Fibroblast of peridontal ligament (primary cell): ENCODE measurements at regions not wholly inside any gene's neighbourhood (a gene's known extent, or its start where the extent isn't known, plus 50 kb on each side); places are given as distances from the start of the nearest gene placed in this dataset.

Experiments used
- DNase-seq: peaks from one replicate; pipeline ENCODE4 v3.0.0-alpha.2; 2010; ENCODE audit errors: extremely low read depth

DNA sequence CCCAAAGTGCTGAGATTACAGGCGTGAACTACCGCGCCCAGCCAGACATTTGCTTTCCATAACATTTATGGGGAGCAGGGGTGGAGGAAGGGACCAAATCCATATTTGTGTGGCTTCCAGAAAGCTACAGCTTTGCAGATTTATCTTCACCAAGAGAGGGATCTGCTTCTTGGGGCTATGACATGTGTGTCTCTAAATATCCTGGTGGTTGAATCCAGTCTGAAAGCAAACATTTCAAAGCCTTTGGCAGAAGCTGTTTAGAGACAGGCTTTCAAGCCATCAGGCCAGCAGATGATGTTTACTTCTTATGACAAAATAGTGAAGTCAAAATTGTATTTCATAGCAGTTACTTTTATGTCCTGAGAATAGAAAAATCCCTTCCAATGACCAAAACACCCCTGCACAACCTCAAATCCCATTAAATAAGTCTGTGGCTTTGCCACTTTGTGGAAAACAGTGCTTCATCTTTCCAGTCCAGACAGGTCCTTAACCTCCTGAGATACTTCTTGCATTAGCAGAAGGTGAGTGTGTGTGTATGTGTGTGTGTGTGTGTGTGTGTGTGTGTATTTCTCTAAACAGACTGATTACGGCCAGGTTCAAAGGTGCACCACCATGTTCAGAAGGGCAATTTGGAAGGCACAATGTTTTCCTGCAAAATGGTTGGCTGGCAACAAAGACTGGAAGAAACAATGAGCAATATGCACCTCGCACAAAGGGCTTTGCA lies 191.4 kb upstream of the LRIG1 start:
- DNase-seq: no peak

DNA sequence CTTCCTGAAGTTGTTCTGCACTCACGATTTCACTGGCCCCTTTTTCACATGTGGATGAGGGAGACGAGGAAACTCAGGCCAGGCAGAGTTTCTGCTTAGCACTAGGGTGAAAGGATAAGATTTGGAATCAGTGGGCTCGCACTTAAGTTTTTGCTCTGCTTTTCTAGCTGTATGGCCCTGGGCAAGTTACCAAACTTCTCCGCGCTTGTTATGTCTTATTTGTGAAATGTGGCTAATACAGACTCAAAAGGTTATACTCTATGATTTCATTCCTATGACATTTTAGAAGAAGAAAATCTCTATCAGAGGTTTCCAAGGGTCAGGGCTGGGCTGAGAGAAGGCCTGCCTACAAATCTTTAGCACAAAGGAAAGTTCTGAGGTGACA lies 191.9 kb upstream of the LRIG1 start:
- DNase-seq: no peak

DNA sequence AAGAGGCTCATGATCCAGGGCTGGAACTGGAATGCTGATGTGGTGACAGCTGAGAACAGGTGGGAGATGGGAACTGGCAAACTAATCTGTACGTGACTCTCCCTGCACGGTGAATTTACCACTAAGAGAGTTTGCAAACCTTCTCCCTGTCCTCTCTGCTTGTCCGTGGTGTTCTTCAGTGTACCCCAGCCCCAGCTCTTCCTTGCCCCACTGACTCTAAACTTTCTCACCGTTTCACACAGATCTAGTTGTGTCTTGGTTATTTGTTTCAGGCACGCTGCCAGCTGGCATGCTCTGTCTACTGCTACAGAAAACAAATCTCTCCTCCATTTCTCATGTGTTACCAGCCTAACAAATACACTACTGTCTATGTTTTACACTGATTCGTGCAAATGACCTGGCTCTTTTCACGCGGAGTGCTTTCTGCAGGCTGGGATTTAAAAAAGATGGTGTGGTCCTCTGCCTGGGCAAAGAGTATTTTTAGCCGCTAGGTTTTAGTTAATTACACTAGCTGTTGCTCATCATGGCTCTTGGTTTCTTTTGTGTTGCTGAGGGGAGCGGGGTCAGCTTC lies 192.7 kb upstream of the LRIG1 start:
- DNase-seq: peak; percentile 44

DNA sequence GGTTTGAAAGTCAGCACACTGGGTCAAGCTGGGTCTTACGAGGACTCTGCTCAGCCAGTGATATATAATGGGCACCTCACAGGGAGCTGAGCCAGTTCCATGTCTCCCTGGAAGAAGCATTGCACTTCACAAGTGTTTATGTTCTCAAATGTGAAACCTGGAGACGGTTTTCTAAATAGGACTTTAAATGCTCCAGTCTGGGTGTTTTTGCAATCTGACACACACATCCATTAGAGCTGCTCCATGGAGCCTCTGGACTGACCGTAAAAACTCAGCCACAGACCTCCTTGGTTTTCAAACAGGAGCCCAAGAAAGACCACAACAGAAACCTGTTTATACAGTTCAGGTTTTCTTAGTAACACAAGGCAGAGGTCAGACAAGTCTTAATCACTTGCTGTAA lies 201.3 kb upstream of the LRIG1 start:
- DNase-seq: no peak

DNA sequence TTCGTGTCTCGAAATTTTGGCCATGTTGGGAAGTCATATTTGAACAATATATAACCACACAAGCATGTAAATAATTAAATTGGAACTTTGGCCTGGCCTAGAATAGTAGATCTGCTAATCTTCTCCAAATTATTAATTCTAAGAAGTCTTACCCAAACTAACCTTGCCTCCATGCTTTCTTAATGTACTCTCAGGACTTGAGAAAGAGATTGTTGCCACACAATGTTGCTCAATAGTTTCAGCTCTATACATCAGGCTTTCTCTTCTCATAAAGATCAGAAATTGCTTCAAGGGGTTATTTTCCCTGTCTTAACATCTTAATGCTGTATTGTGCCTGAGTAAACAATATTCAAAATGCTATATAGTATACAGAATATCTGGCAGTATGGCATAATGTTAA lies 202.7 kb upstream of the LRIG1 start:
- no peak for DNase-seq

DNA sequence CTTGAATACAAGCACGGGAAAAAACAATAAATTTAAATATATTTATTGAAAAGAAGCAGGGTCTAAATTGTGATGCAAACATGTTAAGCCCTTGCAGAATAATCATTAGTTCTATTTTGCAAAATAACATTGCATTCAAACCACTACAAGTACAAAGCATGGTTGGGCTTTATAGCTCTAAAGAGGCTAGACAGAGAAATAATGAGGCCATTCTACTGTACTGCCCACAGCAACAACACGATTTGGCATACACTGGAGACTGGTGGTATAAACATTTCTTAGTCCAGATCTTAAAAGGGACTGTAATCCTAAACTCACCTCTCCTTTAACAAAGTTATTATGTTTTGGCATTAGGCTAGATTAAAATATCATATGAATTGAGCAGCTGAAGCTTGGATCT lies 204.3 kb upstream of the LRIG1 start:
- no peak for DNase-seq

DNA sequence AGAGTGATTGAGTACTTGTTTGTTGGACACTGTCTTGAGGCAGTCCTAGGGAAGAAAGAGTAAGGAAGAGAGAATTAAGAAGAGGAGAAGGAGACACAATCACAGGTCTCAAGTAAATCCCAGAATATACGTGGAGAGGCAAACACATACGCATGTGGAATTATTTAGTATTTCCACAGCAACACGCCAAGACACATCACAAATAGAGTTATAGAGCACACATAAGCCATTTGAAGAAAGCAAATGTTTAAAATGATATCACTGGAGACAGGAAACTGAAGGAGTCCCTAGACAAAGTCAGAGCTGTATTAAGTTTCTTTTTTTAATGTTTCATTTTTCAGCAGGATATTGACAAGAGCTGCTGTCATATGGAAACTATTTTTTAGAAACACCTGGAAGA lies 206.1 kb upstream of the LRIG1 start:
- DNase-seq: no peak

DNA sequence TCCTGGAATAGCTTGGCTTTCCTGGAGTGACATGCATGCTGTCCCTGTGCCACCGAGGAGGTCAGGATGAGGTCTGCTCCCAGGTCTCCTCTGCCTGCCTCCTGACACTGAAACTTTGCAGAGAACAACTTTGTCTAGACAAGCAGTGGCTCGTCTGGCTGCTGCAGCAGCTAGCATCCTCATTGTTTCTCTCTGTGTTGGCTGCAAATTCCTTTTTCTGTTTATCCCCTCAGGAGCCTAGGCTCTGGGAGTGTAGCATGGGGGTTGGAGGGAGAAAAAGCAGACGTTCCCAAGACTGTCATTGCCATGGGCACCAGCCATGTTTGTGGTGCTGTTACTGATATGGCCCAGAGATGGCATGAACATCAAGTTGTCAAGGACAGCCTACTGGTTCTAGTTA lies 208.7 kb upstream of the LRIG1 start:
- no peak for DNase-seq

DNA sequence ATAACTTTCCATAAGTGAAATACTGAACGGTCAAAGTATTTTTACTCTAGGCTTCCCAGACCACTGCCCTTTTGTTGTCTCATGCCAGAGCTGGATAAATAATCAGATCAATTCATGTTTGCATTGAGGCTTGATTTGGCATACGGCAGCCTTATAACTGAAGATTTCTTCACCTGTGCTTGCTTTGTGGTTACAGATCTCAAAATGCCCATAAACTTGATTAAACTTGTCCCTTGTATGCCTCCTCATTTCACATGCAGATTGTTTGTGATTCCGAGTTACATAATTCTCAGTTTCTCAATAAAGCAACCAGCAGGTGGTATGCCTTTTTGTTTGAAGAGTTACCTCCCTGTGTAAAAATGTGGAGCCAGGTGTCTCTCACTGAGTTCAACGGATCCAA lies 211.4 kb upstream of the LRIG1 start:
- DNase-seq: no peak

DNA sequence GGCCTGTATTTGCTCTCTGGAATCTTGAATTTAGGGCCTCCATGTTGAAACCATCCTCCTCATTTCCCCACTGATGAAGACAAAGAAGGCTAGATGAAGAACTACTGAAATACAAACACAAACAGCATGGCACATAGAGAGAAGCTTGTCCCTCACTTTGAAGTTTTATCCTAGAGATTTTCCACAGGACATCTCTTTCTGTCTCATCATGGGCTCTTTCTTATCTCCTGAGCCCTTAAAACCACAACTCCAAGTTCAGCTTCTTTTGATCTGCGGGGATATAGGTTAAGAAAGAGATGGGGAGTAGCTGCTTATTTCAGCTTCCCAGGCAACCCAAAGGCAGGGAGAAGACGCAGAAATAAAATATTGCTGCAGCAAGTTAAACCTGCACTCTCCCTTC lies 213.1 kb upstream of the LRIG1 start:
- DNase-seq: no peak

DNA sequence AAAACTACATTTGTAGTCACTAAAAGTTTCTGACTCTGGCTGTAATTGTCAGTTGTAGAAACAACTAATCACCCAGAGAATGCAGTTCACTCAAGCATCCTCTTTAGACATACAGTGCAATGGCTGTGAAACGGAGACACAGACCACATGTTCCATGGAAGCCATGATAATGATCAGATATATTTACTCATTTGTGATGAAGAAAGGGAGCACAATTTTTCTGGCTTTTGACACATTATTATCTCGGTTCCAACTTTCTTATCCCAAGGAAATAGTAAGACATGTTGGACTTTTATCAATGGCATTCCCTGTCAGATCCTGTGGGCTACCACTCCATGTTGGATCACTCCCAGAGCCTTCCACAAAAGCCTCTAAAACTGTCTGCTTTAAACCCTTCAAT lies 215.0 kb upstream of the LRIG1 start:
- DNase-seq: no peak

DNA sequence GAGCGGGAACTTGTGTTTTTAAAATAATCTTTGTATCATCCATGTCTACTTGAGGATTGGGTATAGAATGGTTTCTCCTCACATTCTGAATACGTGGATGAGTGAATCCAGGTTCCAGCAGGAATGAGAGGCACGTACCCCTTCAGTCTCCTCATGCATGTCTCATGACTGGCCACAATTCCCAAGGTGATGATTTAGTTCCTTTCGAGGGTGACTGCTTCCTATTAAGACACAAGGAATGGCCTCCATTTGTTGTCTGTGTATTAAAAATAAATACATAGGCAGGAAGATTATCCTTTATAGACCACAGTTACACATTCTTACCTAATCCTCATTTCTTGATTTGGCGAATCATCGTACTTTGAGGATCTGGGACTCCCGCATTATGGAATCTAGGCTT lies 217.0 kb upstream of the LRIG1 start:
- no peak for DNase-seq

DNA sequence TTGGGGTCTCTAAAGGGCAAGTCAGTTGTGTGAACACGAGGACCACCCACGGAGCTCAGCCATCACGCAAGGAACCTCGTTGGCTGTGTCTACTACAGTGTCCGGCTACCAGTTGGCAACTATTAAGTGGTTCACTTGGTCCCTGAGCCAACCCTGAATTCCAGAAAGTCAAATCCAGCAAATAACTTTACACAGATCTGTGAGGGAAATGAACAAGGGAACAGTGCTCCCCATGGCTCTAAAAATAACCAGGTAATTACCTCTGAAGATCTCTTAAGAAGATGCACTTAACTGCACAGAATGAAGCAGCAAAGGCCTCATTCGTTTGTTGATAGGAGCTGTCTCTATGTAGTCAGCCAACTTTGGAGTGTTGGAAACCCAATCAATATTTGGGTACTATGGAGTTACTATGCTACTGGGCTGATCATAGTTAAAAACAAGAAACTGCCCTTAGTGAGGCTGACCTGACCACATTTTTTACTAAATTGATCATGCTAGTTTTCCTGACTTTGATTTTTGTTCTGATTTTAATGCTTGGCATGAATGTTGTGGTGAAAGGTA lies 219.1 kb upstream of the LRIG1 start:
- no peak for DNase-seq

DNA sequence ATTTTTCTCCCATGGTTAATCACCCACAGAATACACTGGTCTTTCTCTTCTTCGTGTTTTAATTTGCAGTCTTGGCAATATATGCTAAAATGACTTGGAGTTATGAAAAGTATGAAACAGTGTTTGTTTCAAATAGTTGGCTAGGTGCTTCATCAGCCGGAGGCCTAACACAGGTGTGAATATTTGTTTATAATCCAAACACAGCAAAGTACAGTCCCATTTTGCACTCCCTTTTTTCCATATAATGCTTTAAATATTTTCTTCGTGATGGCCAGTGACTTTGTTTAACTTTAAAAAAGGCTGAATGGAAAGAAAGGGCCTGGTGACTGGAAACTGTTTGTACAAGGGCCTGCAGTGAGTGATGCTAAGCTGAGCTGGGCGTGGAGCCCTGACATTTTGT lies 219.7 kb upstream of the LRIG1 start:
- DNase-seq: no peak

DNA sequence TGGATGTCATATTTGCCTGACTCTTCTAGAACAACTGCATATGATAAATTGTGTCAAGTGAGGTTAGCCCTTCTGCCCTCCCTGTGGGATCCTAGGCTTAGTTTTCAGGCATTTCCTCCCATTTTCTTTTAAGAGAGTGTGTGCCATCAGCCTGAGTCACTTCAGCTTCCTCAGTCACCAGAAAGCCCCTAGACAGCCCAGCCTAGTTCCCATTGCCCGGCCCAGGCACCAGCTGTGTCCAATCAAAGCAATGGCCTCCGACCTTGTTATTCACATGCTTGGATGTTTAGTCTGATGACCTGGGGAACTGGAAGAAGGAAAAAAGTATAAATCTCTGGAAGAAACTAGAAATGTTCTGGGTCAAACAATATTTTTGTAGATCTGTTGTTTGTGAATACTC lies 221.9 kb upstream of the LRIG1 start:
- DNase-seq: peak; percentile 77

DNA sequence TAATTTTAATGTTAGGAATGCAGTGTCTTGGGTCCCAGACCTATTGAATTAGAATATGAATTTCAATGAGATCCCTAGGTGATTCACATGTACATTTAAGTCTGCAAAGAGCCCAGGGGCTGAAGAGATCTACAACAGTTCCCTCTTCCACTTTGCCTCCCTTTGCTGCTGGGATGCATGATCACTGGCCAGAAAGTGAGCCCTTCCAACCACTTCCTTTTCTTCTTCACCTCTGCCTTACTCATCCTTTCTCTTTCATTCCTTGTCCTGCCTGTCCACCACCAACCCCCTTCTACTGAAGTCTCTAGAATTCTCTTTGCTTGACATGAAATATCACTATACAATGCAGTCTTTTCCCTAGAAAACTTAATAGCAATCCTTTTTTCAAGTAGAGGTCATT lies 222.4 kb upstream of the LRIG1 start:
- DNase-seq: peak; percentile 7

DNA sequence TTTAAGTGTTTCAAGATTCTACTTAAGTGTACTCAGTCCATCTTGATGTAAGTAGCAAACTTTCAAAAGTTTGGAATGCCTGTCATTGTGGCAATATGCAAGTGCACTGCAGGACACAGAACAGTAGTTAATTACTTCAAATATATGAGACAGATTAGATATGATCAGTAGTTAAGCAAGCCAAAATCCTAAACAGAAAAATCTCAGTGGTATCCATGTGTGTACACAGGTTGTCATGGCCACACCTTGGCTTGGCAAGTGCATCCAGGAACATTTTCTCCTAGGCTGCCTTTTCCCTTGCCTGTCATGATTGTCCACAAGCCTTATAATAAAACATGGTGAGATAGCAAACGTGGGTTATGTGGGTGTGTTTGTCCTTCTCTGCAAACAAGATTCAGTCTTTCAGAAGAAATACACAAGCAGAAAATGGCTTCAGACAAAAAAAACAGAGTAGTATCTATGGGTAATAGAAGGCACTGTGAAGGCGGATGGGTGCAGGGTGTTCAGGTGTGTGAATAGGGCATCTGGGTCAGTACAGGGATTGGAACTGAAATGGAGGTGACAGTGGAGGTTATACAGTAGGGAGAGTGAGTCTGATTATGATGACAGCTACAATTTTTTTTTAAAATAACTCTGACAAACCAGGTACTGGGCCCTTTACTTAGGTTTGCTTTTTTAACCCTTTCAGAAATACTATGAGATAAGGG lies 229.0 kb upstream of the LRIG1 start:
- DNase-seq: no peak

DNA sequence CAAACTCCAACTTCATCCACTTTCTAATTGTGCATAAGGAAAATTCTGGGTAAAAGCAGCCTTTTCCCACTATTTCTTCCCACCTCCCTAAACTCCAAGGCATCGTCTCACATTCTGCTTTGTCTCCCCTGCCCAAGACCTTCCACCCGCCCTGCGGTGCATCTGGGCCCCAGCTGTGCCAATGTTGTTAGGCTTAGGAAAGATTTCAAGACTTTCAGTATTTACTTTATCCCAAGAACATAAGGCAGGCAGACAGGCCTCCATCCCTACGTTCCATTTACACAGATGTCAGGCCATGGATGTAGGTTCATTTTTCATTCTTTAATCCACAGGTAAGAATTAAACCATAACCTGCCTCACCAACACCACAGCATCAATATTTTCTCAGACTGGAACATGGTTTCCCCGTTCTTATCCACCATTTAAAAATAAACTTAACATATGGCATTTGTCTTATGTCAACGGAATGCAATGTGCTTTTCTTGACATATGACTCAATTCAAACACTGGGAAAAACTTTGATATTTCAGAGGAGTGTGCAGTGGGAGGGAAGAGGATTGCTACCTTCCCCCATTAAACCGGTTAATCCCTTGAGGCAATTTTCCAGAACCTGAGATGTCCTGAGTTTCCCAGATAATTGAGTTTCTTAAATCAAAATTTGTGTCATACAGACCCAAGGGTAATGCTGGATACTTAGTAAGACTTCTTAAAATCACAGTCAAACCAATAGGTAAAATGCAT lies 238.0 kb upstream of the LRIG1 start:
- peak; percentile 57 for DNase-seq

DNA sequence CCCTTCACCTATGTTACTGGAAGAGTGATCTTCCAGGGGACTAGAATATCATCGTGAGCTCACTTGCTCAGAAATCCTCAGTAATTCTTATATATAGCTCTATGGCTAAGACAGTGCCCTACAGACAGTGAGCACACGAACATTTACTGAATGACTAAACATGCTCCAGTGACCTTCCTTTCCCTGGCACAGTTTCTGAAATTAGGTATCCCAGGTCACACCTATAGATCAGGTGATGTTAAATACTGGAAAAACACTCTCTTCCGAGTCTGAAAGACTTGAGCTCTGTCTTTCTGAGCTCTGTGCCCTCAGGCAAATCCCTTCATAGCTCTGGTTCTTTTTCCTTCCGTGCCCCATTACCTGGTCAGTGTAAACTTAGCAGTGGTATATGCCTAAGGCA lies 239.4 kb upstream of the LRIG1 start:
- no peak for DNase-seq

DNA sequence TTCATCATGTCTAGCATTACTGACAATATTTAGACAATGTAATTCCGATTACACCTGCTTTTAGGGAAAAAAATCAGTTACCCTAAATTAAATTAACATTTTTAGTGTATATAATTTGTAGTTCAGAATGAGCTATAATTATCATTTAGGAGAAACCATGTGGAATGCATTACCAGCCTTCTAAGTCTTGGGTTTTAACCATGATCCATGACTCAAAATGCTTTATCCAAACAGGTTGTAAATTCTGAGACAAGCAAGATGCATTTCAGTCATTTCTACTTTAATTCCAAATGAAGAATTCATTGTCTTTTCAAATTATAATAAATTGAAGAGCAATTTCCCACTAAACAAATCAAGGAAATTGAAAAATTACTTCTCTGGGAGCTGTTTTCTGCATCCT lies 243.7 kb upstream of the LRIG1 start:
- DNase-seq: peak; percentile 23

DNA sequence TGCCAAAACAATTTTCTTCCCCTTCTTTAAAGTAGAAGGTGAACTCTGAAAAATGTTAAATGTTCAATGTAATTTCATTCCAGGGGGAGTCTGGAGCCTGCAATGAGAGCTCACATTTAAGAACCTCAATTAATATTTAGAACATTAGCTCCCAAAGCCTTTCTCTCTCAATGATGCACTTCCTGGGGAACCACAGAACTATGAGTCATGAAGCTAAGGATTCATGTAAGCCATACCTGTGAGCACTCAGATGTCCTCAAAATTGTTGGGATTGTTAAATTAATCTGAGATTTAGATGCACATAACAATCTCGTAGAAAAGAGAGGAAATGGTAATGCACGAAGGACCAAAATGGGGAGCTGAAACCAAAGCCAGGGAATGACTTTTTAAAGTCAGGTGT lies 244.2 kb upstream of the LRIG1 start:
- no peak for DNase-seq

DNA sequence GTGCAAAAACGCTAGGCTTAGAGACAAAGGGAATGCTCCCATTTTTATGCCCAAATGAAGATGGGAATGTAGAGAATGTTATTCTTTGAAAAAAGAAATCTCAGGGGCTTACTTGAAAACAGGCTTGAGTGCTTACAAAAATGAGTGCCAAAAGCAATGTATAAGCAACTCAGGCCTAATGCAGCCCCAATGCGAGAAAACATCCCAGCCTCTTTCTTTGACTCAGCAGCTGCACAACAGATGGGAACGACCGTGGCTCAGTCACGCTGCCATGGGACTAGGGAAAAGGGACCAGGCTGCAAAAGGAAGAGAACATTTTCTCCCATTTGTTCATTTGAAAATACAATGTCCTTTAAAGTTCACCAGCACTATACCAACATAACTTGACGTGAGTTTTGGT lies 246.4 kb upstream of the LRIG1 start:
- DNase-seq: no peak
